ENCODE measurements at regions not wholly inside any gene's neighbourhood (a gene's known extent, or its start where the extent isn't known, plus 50 kb on each side); places are given as distances from the start of the nearest gene placed in this dataset.
A peak's percentile ranks its signal among the peaks of the same experiment; 100 is the strongest.

GRCh38 chr4:12747154-12747553, 737.0 kb downstream of the RAB28 start:
- Histone ChIP-seq H3K9ac (no peak overlapping the region), H3K27me3 (ENCODE audit: insufficient read depth, low read depth) (no peaks in the 10 kb centered on the region), H3K4me1 (ENCODE audit: low read depth, poor library complexity, severe bottlenecking) (peaks cover 7% of the 10 kb centered on the region), H4K20me1 (ENCODE audit: insufficient read depth) (no peaks in the 10 kb centered on the region), H2AFZ (ENCODE audit: low read depth) (no peak overlapping the region), H3K4me3 (IDR thresholded peaks at IDR 0.05; ENCODE audit: insufficient read depth, low read depth, low read length) (no peak overlapping the region), H3K36me3 (ENCODE audit: insufficient read depth) (no peaks in the 10 kb centered on the region), H3K27ac (no peak overlapping the region), H3K4me2 (no peak overlapping the region), H3K79me2 (ENCODE audit: insufficient read depth, low read depth) (peaks cover 29% of the 10 kb centered on the region; the same call in 1 of the 2 replicates)
- TF ChIP-seq CTCF (conservative IDR thresholded peaks at IDR 0.05; ENCODE audit: low read depth, low read length) = no peak

- Histone ChIP-seq H4K20me1 (ENCODE audit: insufficient read depth) (no peaks in the 10 kb centered on the region), H2AFZ (ENCODE audit: low read depth) (no peak overlapping the region), H3K36me3 (ENCODE audit: insufficient read depth) (no peaks in the 10 kb centered on the region), H3K27me3 (ENCODE audit: insufficient read depth, low read depth) (no peaks in the 10 kb centered on the region), H3K4me1 (ENCODE audit: low read depth, poor library complexity, severe bottlenecking) (peaks cover 7% of the 10 kb centered on the region), H3K79me2 (ENCODE audit: insufficient read depth, low read depth) (peaks cover 29% of the 10 kb centered on the region; the same call in 1 of the 2 replicates), H3K4me2 (no peak overlapping the region), H3K27ac (no peak overlapping the region), H3K9ac (no peak overlapping the region), H3K4me3 (IDR thresholded peaks at IDR 0.05; ENCODE audit: insufficient read depth, low read depth, low read length) (no peak overlapping the region)
- no peak for TF ChIP-seq CTCF (conservative IDR thresholded peaks at IDR 0.05; ENCODE audit: low read depth, low read length)
Measured at GRCh38 chr4:12746221-12746620, 737.9 kb downstream of the RAB28 start.

- H3K4me2 ChIP-seq = peak overlapping the region; percentile 85
- H3K27me3 ChIP-seq (ENCODE audit: insufficient read depth, low read depth) = no peaks in the 10 kb centered on the region
- no peaks in the 10 kb centered on the region for H3K36me3 ChIP-seq (ENCODE audit: insufficient read depth)
- H3K9ac ChIP-seq = peak overlapping the region; percentile 19; the same call in 1 of the 2 replicates
- H4K20me1 ChIP-seq (ENCODE audit: insufficient read depth) = no peaks in the 10 kb centered on the region
- peaks cover 81% of the 10 kb centered on the region for H3K4me1 ChIP-seq (ENCODE audit: low read depth, poor library complexity, severe bottlenecking)
- H3K27ac ChIP-seq = peak overlapping the region; percentile 84
- no peak overlapping the region for H3K4me3 ChIP-seq (IDR thresholded peaks at IDR 0.05; ENCODE audit: insufficient read depth, low read depth, low read length)
- H3K79me2 ChIP-seq (ENCODE audit: insufficient read depth, low read depth) = peaks cover 61% of the 10 kb centered on the region; the same call in 1 of the 2 replicates
- no peak for TF ChIP-seq CTCF (conservative IDR thresholded peaks at IDR 0.05; ENCODE audit: low read depth, low read length)
- H2AFZ ChIP-seq (ENCODE audit: low read depth) = no peak overlapping the region
Measured at GRCh38 chr4:12734586-12734985, 749.6 kb downstream of the RAB28 start.

- Histone ChIP-seq H3K79me2 (ENCODE audit: insufficient read depth, low read depth) (peaks cover 44% of the 10 kb centered on the region; the same call in 1 of the 2 replicates), H3K4me3 (IDR thresholded peaks at IDR 0.05; ENCODE audit: insufficient read depth, low read depth, low read length) (no peak overlapping the region), H3K36me3 (ENCODE audit: insufficient read depth) (no peaks in the 10 kb centered on the region), H4K20me1 (ENCODE audit: insufficient read depth) (no peaks in the 10 kb centered on the region), H2AFZ (ENCODE audit: low read depth) (no peak overlapping the region), H3K4me2 (no peak overlapping the region), H3K27me3 (ENCODE audit: insufficient read depth, low read depth) (no peaks in the 10 kb centered on the region), H3K9ac (no peak overlapping the region), H3K27ac (no peak overlapping the region), H3K4me1 (ENCODE audit: low read depth, poor library complexity, severe bottlenecking) (peaks cover 85% of the 10 kb centered on the region)
- peak; percentile 53; the same call in 1 of the 2 replicates for TF ChIP-seq CTCF (conservative IDR thresholded peaks at IDR 0.05; ENCODE audit: low read depth, low read length)
Measured at GRCh38 chr4:12729384-12729783, 754.8 kb downstream of the RAB28 start.

All from KMS-11 (cell line).